HL-60 (cell line): ENCODE measurements at regions not wholly inside any gene's neighbourhood (a gene's known extent, or its start where the extent isn't known, plus 50 kb on each side); places are given as distances from the start of the nearest gene placed in this dataset.

ENCODE experiments used
- DNase-seq, 2 experiments: peaks; one replicate each; pipeline ENCODE4 v3.0.0-alpha.2; 2010 to 2020; ENCODE audit warnings: low read depth in 1 of 2, low spot score in 1 of 2
- H3K27ac ChIP-seq: fragments of 250-450 bp; sonication (Bioruptor Pico); replicated peaks from 2 replicates; pipeline ENCODE4 v1.5.1; 2020; ENCODE audit warnings: mild to moderate bottlenecking, moderate library complexity
- H3K27me3 ChIP-seq: fragments of 250-450 bp; sonication (Bioruptor Pico); 2 replicates; pipeline ENCODE4 v1.5.1; 2021; ENCODE audit warnings: mild to moderate bottlenecking, moderate library complexity; ENCODE audit not compliant: insufficient read depth, poor library complexity, severe bottlenecking
- H3K4me3 ChIP-seq: replicated peaks from 2 replicates; pipeline ENCODE4 v1.5.1; 2011; ENCODE audit warnings: mild to moderate bottlenecking, control low read depth, low read length; ENCODE audit not compliant: insufficient read depth
- CTCF ChIP-seq: IDR thresholded peaks from one replicate; pipeline ENCODE4 v1.5.1; 2011; ENCODE audit warnings: low read length, control low read depth, inconsistent platforms; ENCODE audit not compliant: insufficient read depth
- GABPA ChIP-seq: IDR thresholded peaks from 2 replicates; pipeline ENCODE4 v1.6.1; 2012; ENCODE audit warnings: low read depth
- POLR2AphosphoS5 ChIP-seq: IDR thresholded peaks from 2 replicates; pipeline ENCODE4 v1.6.1; 2012; ENCODE audit warnings: low read depth
- REST ChIP-seq: IDR thresholded peaks from 2 replicates; pipeline ENCODE4 v1.6.1; 2012; ENCODE audit warnings: low read depth; ENCODE audit not compliant: insufficient replicate concordance
- SPI1 ChIP-seq: IDR thresholded peaks from 2 replicates; pipeline ENCODE4 v1.6.1; 2012; ENCODE audit warnings: low read depth, mild to moderate bottlenecking, borderline replicate concordance

DNA sequence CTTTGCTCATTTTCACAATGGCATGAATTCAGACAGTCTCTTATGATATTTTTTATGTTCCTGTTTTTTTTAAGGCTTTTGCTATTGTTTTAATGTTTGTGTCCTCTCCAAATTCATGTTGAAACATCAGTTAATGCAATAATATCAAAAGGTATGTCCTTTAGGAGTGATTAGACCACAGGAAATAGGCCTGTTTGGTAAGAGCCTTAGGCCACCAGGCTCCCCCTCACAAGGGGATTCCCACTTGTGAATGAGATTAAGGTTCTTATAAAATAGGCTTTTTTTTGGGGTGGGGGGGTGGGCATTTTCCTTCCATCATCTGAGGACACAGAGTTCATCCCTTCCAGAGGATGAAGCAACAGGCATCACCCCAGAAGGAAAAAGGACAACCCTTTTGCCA lies 2074.2 kb upstream of the C9orf72 start:
- H3K4me3 ChIP-seq, result no peak overlapping the region
- H3K27me3 ChIP-seq, result no peaks in the 10 kb centered on the region
- DNase-seq, result no peak
- no peak overlapping the region for H3K27ac ChIP-seq
- no peak for TF ChIP-seq GABPA
- no peak for TF ChIP-seq SPI1
- no peak for TF ChIP-seq CTCF
- TF ChIP-seq POLR2AphosphoS5, result no peak
- no peak for TF ChIP-seq REST

- H3K27me3 ChIP-seq, result no peaks in the 10 kb centered on the region
- TF ChIP-seq GABPA (no peak), POLR2AphosphoS5 (no peak), REST (no peak), SPI1 (no peak), CTCF (no peak)
- no peak overlapping the region for H3K4me3 ChIP-seq
- no peak overlapping the region for H3K27ac ChIP-seq
- no peak for DNase-seq
Measured at GRCh38 chr9:29648132-29648531, 2074.9 kb upstream of the C9orf72 start.

- TF ChIP-seq POLR2AphosphoS5, result no peak
- TF ChIP-seq SPI1, result no peak
- TF ChIP-seq REST, result no peak
- TF ChIP-seq CTCF, result no peak
- no peak for TF ChIP-seq GABPA
- H3K27ac ChIP-seq, result no peak overlapping the region
Measured at GRCh38 chr9:29648601-29649000, 2075.3 kb upstream of the C9orf72 start.

More at GRCh38 chr9:29648601-29649000, 2075.3 kb upstream of the C9orf72 start:
- Histone ChIP-seq H3K4me3 (no peak overlapping the region), H3K27me3 (no peaks in the 10 kb centered on the region)
- no peak for DNase-seq
